Ishikawa (cell line): ENCODE measurements at regions not wholly inside any gene's neighbourhood (a gene's known extent, or its start where the extent isn't known, plus 50 kb on each side); places are given as distances from the start of the nearest gene placed in this dataset.

Source experiments
- EGR1 ChIP-seq: IDR thresholded peaks from 2 replicates; pipeline ENCODE4 v1.6.1; 2012
- EP300 ChIP-seq: IDR thresholded peaks from 2 replicates; pipeline ENCODE4 v1.6.1; 2012; ENCODE audit warnings: borderline replicate concordance
- TAF1 ChIP-seq: IDR thresholded peaks from 2 replicates; pipeline ENCODE4 v1.6.1; 2012; ENCODE audit warnings: low read depth, mild to moderate bottlenecking
- TEAD4 ChIP-seq: IDR thresholded peaks from 2 replicates; pipeline ENCODE4 v1.6.1; 2012
- YY1 ChIP-seq: IDR thresholded peaks from 2 replicates; pipeline ENCODE4 v1.6.1; 2012; ENCODE audit warnings: low read depth
- ZBTB7A ChIP-seq: IDR thresholded peaks from 2 replicates; pipeline ENCODE4 v1.6.1; 2012; ENCODE audit warnings: low read depth
- TF ChIP-seq, protein P1 (sequence below): IDR thresholded peaks from 2 replicates; pipeline ENCODE4 v1.6.1; 2012; ENCODE audit warnings: low read depth, mild to moderate bottlenecking
- TF ChIP-seq, protein P2 (sequence below): IDR thresholded peaks from 2 replicates; pipeline ENCODE4 v1.6.1; 2012

DNA sequence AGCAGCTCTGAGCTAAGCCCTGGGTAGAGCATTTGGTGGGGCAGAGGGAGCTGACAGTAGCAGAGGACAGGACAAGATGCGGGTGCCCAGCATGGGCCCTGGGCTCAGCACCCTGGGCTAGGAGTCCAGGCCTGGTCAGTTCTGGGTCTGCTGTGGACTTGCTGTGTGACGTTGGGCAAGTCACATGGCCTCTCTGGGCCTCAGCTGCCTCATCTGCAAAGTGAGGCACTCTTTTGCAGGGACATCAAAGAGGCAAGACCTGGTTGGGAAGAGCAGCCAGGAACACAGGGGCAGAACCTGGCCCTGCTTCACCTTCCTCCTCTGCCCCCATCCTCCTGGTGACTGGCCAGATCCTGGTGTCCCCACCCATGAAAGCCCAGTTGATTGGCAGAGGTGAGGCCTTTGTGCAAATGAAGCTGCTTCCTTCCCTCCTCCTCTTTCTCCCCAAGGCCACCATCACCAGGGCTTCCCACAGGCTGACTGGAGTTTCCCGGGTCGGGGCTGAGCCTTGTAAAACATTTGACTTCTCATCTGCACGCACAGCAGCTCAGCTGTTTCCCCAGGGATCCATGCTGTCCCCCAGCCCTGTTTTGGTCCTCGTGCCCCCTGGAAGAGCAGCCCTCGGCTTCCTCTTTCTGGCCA is 350.5 kb downstream of the MATN1 start:
- TF ChIP-seq EP300 (no peak), TAF1 (no peak), ZBTB7A (no peak), YY1 (no peak), EGR1 (no peak), TEAD4 (no peak)
- TF ChIP-seq, protein P1, sequence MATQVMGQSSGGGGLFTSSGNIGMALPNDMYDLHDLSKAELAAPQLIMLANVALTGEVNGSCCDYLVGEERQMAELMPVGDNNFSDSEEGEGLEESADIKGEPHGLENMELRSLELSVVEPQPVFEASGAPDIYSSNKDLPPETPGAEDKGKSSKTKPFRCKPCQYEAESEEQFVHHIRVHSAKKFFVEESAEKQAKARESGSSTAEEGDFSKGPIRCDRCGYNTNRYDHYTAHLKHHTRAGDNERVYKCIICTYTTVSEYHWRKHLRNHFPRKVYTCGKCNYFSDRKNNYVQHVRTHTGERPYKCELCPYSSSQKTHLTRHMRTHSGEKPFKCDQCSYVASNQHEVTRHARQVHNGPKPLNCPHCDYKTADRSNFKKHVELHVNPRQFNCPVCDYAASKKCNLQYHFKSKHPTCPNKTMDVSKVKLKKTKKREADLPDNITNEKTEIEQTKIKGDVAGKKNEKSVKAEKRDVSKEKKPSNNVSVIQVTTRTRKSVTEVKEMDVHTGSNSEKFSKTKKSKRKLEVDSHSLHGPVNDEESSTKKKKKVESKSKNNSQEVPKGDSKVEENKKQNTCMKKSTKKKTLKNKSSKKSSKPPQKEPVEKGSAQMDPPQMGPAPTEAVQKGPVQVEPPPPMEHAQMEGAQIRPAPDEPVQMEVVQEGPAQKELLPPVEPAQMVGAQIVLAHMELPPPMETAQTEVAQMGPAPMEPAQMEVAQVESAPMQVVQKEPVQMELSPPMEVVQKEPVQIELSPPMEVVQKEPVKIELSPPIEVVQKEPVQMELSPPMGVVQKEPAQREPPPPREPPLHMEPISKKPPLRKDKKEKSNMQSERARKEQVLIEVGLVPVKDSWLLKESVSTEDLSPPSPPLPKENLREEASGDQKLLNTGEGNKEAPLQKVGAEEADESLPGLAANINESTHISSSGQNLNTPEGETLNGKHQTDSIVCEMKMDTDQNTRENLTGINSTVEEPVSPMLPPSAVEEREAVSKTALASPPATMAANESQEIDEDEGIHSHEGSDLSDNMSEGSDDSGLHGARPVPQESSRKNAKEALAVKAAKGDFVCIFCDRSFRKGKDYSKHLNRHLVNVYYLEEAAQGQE = no peak
- TF ChIP-seq, protein P2, sequence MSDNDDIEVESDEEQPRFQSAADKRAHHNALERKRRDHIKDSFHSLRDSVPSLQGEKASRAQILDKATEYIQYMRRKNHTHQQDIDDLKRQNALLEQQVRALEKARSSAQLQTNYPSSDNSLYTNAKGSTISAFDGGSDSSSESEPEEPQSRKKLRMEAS = no peak
